ENCODE measurements at regions not wholly inside any gene's neighbourhood (a gene's known extent, or its start where the extent isn't known, plus 50 kb on each side); places are given as distances from the start of the nearest gene placed in this dataset.

DNA sequence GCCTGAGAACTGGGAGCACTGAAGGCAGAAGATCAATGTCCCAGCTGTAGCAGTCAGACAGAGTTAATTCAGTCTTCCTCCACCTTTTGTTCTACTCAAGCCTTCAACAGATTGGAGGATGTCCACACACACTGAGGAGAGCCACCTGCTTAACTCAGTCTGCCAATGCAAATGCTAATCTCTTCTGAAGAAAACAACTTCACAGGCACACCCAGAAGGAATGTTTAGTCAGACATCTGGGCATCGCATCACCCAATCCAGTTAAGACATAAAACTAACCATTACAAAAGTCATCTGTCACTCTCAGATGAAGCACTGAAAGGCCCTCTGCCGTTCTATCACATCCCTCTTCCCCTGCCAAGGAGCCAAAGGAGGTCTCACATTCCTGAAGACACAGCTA is 173.7 kb downstream of the CENPC start:
- TF ChIP-seq EP300 (IDR thresholded peaks at IDR 0.05) (no peak), POLR2A (IDR thresholded peaks at IDR 0.05) (no peak)
- TF ChIP-seq, protein P1, sequence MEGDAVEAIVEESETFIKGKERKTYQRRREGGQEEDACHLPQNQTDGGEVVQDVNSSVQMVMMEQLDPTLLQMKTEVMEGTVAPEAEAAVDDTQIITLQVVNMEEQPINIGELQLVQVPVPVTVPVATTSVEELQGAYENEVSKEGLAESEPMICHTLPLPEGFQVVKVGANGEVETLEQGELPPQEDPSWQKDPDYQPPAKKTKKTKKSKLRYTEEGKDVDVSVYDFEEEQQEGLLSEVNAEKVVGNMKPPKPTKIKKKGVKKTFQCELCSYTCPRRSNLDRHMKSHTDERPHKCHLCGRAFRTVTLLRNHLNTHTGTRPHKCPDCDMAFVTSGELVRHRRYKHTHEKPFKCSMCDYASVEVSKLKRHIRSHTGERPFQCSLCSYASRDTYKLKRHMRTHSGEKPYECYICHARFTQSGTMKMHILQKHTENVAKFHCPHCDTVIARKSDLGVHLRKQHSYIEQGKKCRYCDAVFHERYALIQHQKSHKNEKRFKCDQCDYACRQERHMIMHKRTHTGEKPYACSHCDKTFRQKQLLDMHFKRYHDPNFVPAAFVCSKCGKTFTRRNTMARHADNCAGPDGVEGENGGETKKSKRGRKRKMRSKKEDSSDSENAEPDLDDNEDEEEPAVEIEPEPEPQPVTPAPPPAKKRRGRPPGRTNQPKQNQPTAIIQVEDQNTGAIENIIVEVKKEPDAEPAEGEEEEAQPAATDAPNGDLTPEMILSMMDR (IDR thresholded peaks at IDR 0.05), result no peak
